K562 (cell line): ENCODE measurements at regions not wholly inside any gene's neighbourhood (a gene's known extent, or its start where the extent isn't known, plus 50 kb on each side); places are given as distances from the start of the nearest gene placed in this dataset.
A peak's percentile ranks its signal among the peaks of the same experiment; 100 is the strongest.

Experiments used
- ATAC-seq: fragments of 200-7000 bp; cut with Tn5 transposase; 3 replicates; pipeline ENCODE4 v1.9.1; 2020; ENCODE audit warnings: moderate library complexity
- BruUV-seq: library from RNA; stranded (reverse); fragments of 400-500 nt; replicated peaks from 2 replicates; lab custom pipeline; 2021; lab: Mats Ljungman, UMichigan
- CTCF ChIA-PET: fragments of 300-600 bp; formaldehyde crosslinking; extraction: SDS; loops from one replicate; lab custom pipeline; 2021; ENCODE audit warnings: low intra/inter-chr PET ratio; lab: Yijun Ruan, JAX
- POLR2A ChIA-PET: fragments of 300-600, 350-650 bp; sonication (Branson Sonifier 250); formaldehyde crosslinking; extraction: SDS; loops from one replicate; lab custom pipeline; 2021; ENCODE audit warnings: antibody characterized with exemption, inconsistent platforms; lab: Yijun Ruan, JAX
- DNase-seq, 4 experiments: peaks; one replicate each; pipeline versions ENCODE4 v3.0.0 to v3.0.0-alpha.2; 2011 to 2018; ENCODE audit warnings: low spot score in 3 of 4, mixed read lengths in 3 of 4; ENCODE audit errors: extremely low read depth in 1 of 4
- FAIRE-seq: peaks from 2 replicates; lab custom pipeline; 2011; peaks lifted over from hg19 to GRCh38; lab: Jason Lieb, UNC
- H2AFZ ChIP-seq: 2 replicates; pipeline ENCODE4 v1.6.0; 2011; ENCODE audit warnings: low read depth, low read length, control low read depth, inconsistent platforms
- H3K27ac ChIP-seq: fragments of 200-600 bp; 3 replicates; pipeline ENCODE4 v1.8.0; 2011; ENCODE audit warnings: low read depth, mild to moderate bottlenecking, control low read depth, inconsistent platforms, low read length, moderate library complexity, mixed read lengths; ENCODE audit errors: extremely low read depth
- H3K27me3 ChIP-seq, 2 experiments: fragments of 300-600 bp in 1 of 2; 2 replicates in 1 of 2; 3 replicates in 1 of 2; pipeline versions ENCODE4 v1.6.0 to v1.8.0; 2011; ENCODE audit warnings: inconsistent platforms in 2 of 2, low read length in 2 of 2, mild to moderate bottlenecking in 1 of 2, mixed read lengths in 1 of 2, moderate library complexity in 1 of 2; ENCODE audit not compliant: control insufficient read depth in 2 of 2, insufficient read depth in 2 of 2
- H3K36me3 ChIP-seq: fragments of 300-600 bp; 3 replicates; pipeline ENCODE4 v1.8.0; 2011; ENCODE audit warnings: mild to moderate bottlenecking, low read length, inconsistent platforms; ENCODE audit not compliant: control insufficient read depth, insufficient read depth
- H3K4me1 ChIP-seq, 2 experiments: fragments of 200-600 bp in 1 of 2; replicated peaks in 1 of 2; 2 replicates in 1 of 2; 3 replicates in 1 of 2; pipeline versions ENCODE4 v1.5.1 to v1.8.0; 2011; ENCODE audit warnings: inconsistent platforms in 2 of 2, low read length in 2 of 2, mild to moderate bottlenecking in 1 of 2, mixed read lengths in 1 of 2, moderate library complexity in 1 of 2; ENCODE audit not compliant: control insufficient read depth in 2 of 2, insufficient read depth in 2 of 2
- H3K4me2 ChIP-seq: 2 replicates; pipeline ENCODE4 v1.6.1; 2011; ENCODE audit warnings: low read length, control low read depth, inconsistent platforms, mixed read lengths; ENCODE audit not compliant: insufficient read depth
- H3K4me3 ChIP-seq: fragments of 200-600 bp; sonication (generic), shearing (Covaris generic); 2 replicates; pipeline ENCODE4 v1.5.1; 2016; ENCODE audit warnings: control low read depth, inconsistent platforms
- H3K79me2 ChIP-seq: fragments of 200-600 bp; 3 replicates; pipeline ENCODE4 v1.8.0; 2011; ENCODE audit warnings: low read length, inconsistent platforms; ENCODE audit not compliant: control insufficient read depth, insufficient read depth
- H3K9ac ChIP-seq, 2 experiments: 2 replicates each; pipeline versions ENCODE4 v1.6.0 to v1.6.1; 2011; ENCODE audit warnings: low read depth in 2 of 2, low read length in 2 of 2, control low read depth in 1 of 2, inconsistent platforms in 1 of 2, mild to moderate bottlenecking in 1 of 2, mixed read lengths in 1 of 2; ENCODE audit not compliant: insufficient read depth in 1 of 2
- H3K9me1 ChIP-seq: one replicate; pipeline ENCODE4 v1.6.0; 2011; ENCODE audit warnings: inconsistent platforms, mild to moderate bottlenecking, low read length, moderate library complexity; ENCODE audit not compliant: control insufficient read depth, insufficient read depth
- H3K9me3 ChIP-seq: replicated peaks from 2 replicates; pipeline ENCODE4 v1.5.1; 2011; ENCODE audit warnings: low read depth, low read length, inconsistent platforms; ENCODE audit not compliant: control insufficient read depth, insufficient read depth
- H4K20me1 ChIP-seq: replicated peaks from 2 replicates; pipeline ENCODE4 v1.6.1; 2011; ENCODE audit warnings: low read length, inconsistent platforms, mixed read lengths; ENCODE audit not compliant: control insufficient read depth, insufficient read depth
- CBX2 ChIP-seq: fragments of 200-600 bp; sonication (generic); IDR thresholded peaks from one replicate; pipeline ENCODE4 v1.6.1; 2012; ENCODE audit warnings: mild to moderate bottlenecking, low read length, inconsistent platforms; ENCODE audit not compliant: insufficient read depth, poor library complexity, severe bottlenecking
- CHCHD3 ChIP-seq: fragments of 250-450 bp; sonication (Bioruptor Pico); IDR thresholded peaks from 2 replicates; pipeline ENCODE4 v2.1.2; 2022; ENCODE audit warnings: mild to moderate bottlenecking
- CREM ChIP-seq: IDR thresholded peaks from 2 replicates; pipeline ENCODE4 v1.6.1; 2014; ENCODE audit warnings: antibody characterized with exemption, low read depth
- EGR1 ChIP-seq: fragments of 450-650 bp; conservative IDR thresholded peaks from 2 replicates; pipeline ENCODE4 v1.6.1; 2017; ENCODE audit warnings: mild to moderate bottlenecking
- KDM4B ChIP-seq, 2 experiments: fragments of 450-650 bp in 1 of 2; sonication (generic) in 1 of 2; IDR thresholded peaks; 2 replicates each; pipeline ENCODE4 v1.6.1; 2016 to 2017; ENCODE audit warnings: borderline replicate concordance in 2 of 2, antibody characterized with exemption in 1 of 2, low read depth in 1 of 2, mild to moderate bottlenecking in 1 of 2
- KLF16 ChIP-seq: IDR thresholded peaks from 2 replicates; pipeline ENCODE4 v1.6.1; 2016; ENCODE audit warnings: antibody characterized with exemption
- L3MBTL2 ChIP-seq: fragments of 450-650 bp; IDR thresholded peaks from 2 replicates; pipeline ENCODE4 v1.6.1; 2016; ENCODE audit warnings: mild to moderate bottlenecking, moderate library complexity
- MAFG ChIP-seq: fragments of 450-650 bp; conservative IDR thresholded peaks from 2 replicates; pipeline ENCODE4 v1.6.1; 2016; ENCODE audit warnings: missing genetic modification characterization, missing compliant biosample characterization
- MAFK ChIP-seq: IDR thresholded peaks from 2 replicates; pipeline ENCODE4 v1.6.1; 2011; ENCODE audit warnings: low read length, improper control_type of control experiment
- NR1H2 ChIP-seq: sonication (generic); formaldehyde crosslinking; IDR thresholded peaks from 2 replicates; pipeline ENCODE4 v1.4.0; 2020; ENCODE audit warnings: mild to moderate bottlenecking, missing genetic modification reagents
- POLR2G ChIP-seq: fragments of 200-400 bp; formaldehyde crosslinking; IDR thresholded peaks from 2 replicates; pipeline ENCODE4 v1.6.1; 2017; ENCODE audit warnings: low read depth, mild to moderate bottlenecking, antibody characterized with exemption, low read length, moderate library complexity
- POLR3G ChIP-seq: IDR thresholded peaks from 2 replicates; pipeline ENCODE4 v1.6.1; 2011; ENCODE audit not compliant: insufficient read length, insufficient replicate concordance; ENCODE audit errors: extremely low read depth
- TAF9B ChIP-seq: fragments of 450-650 bp; IDR thresholded peaks from 2 replicates; pipeline ENCODE4 v1.6.1; 2018; ENCODE audit warnings: mild to moderate bottlenecking; ENCODE audit not compliant: partially characterized antibody
- ZFP1 ChIP-seq: fragments of 450-650 bp; formaldehyde crosslinking; IDR thresholded peaks from 2 replicates; pipeline ENCODE4 v1.4.0; 2020; ENCODE audit warnings: mild to moderate bottlenecking, mixed read lengths
- ZNF133 ChIP-seq: fragments of 250-450 bp; sonication (Bioruptor Pico); IDR thresholded peaks from 2 replicates; pipeline ENCODE4 v1.4.0; 2020; ENCODE audit warnings: mild to moderate bottlenecking
- ZNF384 ChIP-seq: IDR thresholded peaks from 2 replicates; pipeline ENCODE4 v1.6.1; 2012; ENCODE audit warnings: low read depth, low read length, improper control_type of control experiment
- WGBS: fragments of 100-300 bp; shearing (Covaris generic); methylation state at CpG from one replicate; pipeline ENCODE4 v1.1.6; 2016; ENCODE audit warnings: low coverage, mixed read lengths; ENCODE audit not compliant: insufficient coverage; ENCODE audit errors: missing lambda C conversion rate; 5-methylcytosine and 5-hydroxymethylcytosine counted together
- in situ Hi-C: fragments of 300-500 bp; cut with MboI; formaldehyde crosslinking; loops from 4 replicates; pipeline ENCODE4 v1.15.0; 2018; ENCODE audit warnings: inconsistent platforms, mixed read lengths
- intact Hi-C: fragments of 100-400 bp; cut with micrococcal nuclease; formaldehyde crosslinking; loops from 2 replicates; pipeline ENCODE4 v1.14.2; 2022
- TF ChIP-seq, protein P1 (sequence below), 3 experiments: fragments of 200-800 bp in 1 of 3; sonication (Bioruptor generic) in 1 of 3; sonication (generic) in 1 of 3; formaldehyde crosslinking in 1 of 3; IDR thresholded peaks; 2 replicates each; pipeline versions ENCODE4 v1.6.1 to v1.8.0; 2016 to 2022; ENCODE audit warnings: mild to moderate bottlenecking in 2 of 3, missing compliant biosample characterization in 2 of 3, missing genetic modification characterization in 2 of 3, missing genetic modification reagents in 1 of 3
- TF ChIP-seq, protein P2 (sequence below), 2 experiments: fragments of 200-800 bp in 1 of 2; sonication (Bioruptor generic) in 1 of 2; sonication (generic) in 1 of 2; formaldehyde crosslinking in 1 of 2; IDR thresholded peaks in 1 of 2; conservative IDR thresholded peaks in 1 of 2; 2 replicates each; pipeline versions ENCODE4 v1.5.0 to v1.6.1; 2016 to 2020; ENCODE audit warnings: missing compliant biosample characterization in 1 of 2, missing genetic modification characterization in 1 of 2, missing genetic modification reagents in 1 of 2
- TF ChIP-seq, protein P3 (sequence below): sonication (generic); formaldehyde crosslinking; IDR thresholded peaks from 2 replicates; pipeline ENCODE4 v1.8.1; 2023; ENCODE audit warnings: mild to moderate bottlenecking, missing genetic modification reagents

DNA sequence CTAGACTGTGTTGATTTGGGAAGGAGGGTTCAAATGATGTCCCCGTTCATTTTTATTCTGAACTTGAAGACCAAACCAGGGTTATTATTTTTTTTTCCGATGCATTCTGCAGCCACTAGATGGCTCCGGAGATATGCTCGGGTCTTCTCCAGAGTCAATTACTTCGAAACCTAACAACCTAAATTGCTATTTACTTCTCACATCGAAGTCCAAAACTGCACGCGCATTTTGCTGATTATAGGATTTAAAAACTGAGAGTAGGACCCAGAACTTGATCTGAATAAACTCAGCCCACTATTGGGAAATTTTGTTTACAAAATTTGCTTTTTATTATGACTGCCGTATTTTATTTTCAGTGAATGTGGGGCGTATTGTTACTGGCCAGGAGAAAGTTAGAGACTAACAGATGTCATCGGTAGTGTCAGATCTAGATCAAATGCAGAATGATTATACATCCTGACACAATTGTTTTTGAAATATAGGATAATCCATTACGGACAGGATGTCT, 263.8 kb downstream of the HS3ST3A1 start:
- ATAC-seq (peak; percentile 72), DNase-seq (peak; percentile 11 to 65 (median 30)), FAIRE-seq (peak; percentile 61)
- CTCF ChIA-PET: no interaction called here
- no TSS peak for BruUV-seq
- Histone ChIP-seq H3K27me3 (no peaks in the 10 kb centered on the region), H2AFZ (peak overlapping the region; percentile 91), H3K9me1 (no peaks in the 10 kb centered on the region), H4K20me1 (no peaks in the 10 kb centered on the region), H3K36me3 (no peaks in the 10 kb centered on the region), H3K4me3 (peak overlapping the region; percentile 21; the same call in 1 of the 2 replicates), H3K9me3 (no peaks in the 10 kb centered on the region), H3K79me2 (no peaks in the 10 kb centered on the region), H3K9ac (peak overlapping the region in 1 of 2 experiments; percentile 45; a peak in 1 of 4 replicates), H3K4me1 (peaks cover 0 to 3% of the 10 kb centered on the region in 2 experiments; a peak in 3 of 5 replicates), H3K27ac (peak overlapping the region; percentile 39; the same call in 1 of the 3 replicates), H3K4me2 (peak overlapping the region; percentile 61)
- in situ Hi-C loops: loop anchor here (10.0 kb wide), 1 partner anchor 497 kb away; no protein-coding TSS in a partner anchor
- intact Hi-C loops: loop anchor here (2.0 to 10.0 kb wide), 2 partner anchors 177 to 257 kb away; no protein-coding TSS in a partner anchor
- POLR2A ChIA-PET: interaction anchor here (1.0 kb wide), 1 partner anchor 8 kb away, joined by 3 read pairs; no protein-coding TSS in a partner anchor
- WGBS: 5% methylated on average over 12 of the region's 12 CpGs
- TF ChIP-seq MAFK (no peak; the same call in 1 of the 2 replicates), ZNF384 (0 out of 2 replicates have a peak, but pooled peaks have one; percentile 32), EGR1 (no peak), POLR3G (no peak), CHCHD3 (CRISPR knock-in tag) (no peak), KLF16 (peak; percentile 17; the same call in 1 of the 2 replicates), KDM4B (IDR thresholded peaks at IDR 0.05; ENCODE audit: borderline replicate concordance in 2 of 2, low read depth in 1 of 2) (no peak), ZFP1 (CRISPR knock-in tag) (no peak), MAFG (tag) (0 out of 2 replicates have a peak, but pooled peaks have one; percentile 24), TAF9B (no peak), L3MBTL2 (peak; percentile 52; the same call in 1 of the 2 replicates), POLR2G (no peak), ZNF133 (CRISPR knock-in tag) (no peak), CREM (no peak), CBX2 (no peak), NR1H2 (CRISPR knock-in tag) (no peak)
- TF ChIP-seq, protein P1, sequence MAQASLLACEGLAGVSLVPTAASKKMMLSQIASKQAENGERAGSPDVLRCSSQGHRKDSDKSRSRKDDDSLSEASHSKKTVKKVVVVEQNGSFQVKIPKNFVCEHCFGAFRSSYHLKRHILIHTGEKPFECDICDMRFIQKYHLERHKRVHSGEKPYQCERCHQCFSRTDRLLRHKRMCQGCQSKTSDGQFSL (CRISPR knock-in tag; IDR thresholded peaks at IDR 0.05): no peak
- TF ChIP-seq, protein P1 (tag; IDR thresholded peaks at IDR 0.05): no peak
- TF ChIP-seq, protein P2, sequence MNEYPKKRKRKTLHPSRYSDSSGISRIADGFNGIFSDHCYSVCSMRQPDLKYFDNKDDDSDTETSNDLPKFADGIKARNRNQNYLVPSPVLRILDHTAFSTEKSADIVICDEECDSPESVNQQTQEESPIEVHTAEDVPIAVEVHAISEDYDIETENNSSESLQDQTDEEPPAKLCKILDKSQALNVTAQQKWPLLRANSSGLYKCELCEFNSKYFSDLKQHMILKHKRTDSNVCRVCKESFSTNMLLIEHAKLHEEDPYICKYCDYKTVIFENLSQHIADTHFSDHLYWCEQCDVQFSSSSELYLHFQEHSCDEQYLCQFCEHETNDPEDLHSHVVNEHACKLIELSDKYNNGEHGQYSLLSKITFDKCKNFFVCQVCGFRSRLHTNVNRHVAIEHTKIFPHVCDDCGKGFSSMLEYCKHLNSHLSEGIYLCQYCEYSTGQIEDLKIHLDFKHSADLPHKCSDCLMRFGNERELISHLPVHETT (CRISPR knock-in tag; conservative IDR thresholded peaks at IDR 0.05 in 1 of 2, IDR thresholded peaks at IDR 0.05 in 1 of 2): no peak
- TF ChIP-seq, protein P3, sequence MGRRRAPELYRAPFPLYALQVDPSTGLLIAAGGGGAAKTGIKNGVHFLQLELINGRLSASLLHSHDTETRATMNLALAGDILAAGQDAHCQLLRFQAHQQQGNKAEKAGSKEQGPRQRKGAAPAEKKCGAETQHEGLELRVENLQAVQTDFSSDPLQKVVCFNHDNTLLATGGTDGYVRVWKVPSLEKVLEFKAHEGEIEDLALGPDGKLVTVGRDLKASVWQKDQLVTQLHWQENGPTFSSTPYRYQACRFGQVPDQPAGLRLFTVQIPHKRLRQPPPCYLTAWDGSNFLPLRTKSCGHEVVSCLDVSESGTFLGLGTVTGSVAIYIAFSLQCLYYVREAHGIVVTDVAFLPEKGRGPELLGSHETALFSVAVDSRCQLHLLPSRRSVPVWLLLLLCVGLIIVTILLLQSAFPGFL (CRISPR knock-in tag): no peak
